HG02678 (cell line): ENCODE measurements at regions not wholly inside any gene's neighbourhood (a gene's known extent, or its start where the extent isn't known, plus 50 kb on each side); places are given as distances from the start of the nearest gene placed in this dataset.
"Not testable (repeated sequence)": the region's sequence is repeated elsewhere in the genome, so short reads cannot be mapped to it uniquely, and the experiment has no call there.

Experiments
- ATAC-seq: cut with Tn5 transposase; IDR thresholded peaks from one replicate; pipeline ENCODE4 v1.9.1; 2021; ENCODE audit warnings: mild to moderate bottlenecking, moderate library complexity; ENCODE audit not compliant: unreplicated experiment

- no peak for ATAC-seq
These were observed 294.6 kb upstream of the ZNF337 start for GRCh38 chr20:25991051-25991755.

DNA sequence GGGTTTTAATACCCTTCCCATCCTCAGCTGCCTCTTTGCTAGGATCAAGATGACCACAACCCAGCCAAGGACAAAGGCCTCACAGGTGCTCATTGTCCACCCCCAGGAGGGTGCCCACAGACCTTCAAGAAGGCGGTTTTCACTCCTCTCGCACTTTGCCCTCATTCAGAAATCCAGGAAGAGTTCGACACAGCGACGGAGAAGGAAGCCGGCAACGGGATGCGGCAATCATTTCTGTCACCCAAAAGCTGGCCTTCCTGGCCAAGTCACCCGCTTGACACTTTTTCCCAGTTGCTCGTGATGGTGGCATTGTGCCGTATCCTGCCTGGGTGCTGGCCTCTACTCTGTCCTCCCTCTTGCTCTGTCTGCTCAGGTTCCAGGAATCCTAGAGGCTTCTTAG, 293.0 kb upstream of the ZNF337 start:
- ATAC-seq = not testable (repeated sequence)

DNA sequence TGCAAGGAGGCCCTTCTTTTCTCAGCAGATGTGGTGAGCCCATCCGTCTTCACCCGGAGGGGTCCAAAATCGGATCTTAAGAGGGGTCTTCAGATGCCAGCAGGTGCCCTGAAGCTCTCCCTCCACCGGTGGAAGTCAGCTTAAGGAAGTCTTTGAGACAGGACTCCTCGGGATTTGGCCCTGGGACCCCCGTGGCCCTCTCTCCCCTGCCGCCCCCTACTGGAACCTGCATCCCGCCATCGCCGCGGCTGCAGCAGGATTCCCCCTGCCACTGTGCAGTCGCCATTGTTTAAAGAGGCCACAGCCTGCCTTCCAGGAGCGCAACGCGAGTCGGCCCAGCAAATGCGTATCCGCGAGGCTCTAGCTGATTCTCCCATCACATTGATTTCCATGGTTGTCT, 292.5 kb upstream of the ZNF337 start:
- ATAC-seq = no peak

DNA sequence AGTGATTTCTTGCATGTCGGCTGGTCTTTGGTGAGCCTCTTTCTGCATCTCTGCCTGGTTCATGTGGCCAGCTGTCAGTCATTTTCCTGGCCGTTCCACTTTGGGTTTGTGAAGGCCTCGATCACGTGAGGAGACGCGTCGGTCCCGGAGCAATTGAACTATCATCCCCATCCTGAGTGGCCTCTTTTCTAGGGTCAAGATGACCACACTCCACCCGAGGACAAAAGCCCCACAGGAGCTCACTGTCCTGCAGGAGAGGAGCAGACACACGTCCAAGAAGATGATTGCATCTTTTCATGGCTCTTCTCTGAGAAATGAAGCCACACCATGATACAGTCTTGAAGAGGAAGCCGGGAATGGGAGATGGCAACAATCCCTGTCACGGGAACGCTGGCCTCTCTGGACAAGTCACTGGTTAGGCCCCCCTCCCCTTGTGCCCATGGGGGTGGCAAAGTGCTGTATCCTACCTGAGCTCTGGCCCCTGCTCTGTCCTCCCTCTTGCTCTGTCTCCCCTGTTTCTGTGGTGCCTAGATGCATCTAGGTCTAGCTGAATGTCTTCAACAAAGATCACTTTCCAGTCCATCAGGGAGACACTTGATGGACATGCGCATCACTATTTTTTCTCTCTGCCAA, 291.4 kb upstream of the ZNF337 start:
- ATAC-seq = not testable (repeated sequence)

- ATAC-seq = peak; percentile 87
These were observed 290.6 kb upstream of the ZNF337 start for GRCh38 chr20:25987073-25987927.

DNA sequence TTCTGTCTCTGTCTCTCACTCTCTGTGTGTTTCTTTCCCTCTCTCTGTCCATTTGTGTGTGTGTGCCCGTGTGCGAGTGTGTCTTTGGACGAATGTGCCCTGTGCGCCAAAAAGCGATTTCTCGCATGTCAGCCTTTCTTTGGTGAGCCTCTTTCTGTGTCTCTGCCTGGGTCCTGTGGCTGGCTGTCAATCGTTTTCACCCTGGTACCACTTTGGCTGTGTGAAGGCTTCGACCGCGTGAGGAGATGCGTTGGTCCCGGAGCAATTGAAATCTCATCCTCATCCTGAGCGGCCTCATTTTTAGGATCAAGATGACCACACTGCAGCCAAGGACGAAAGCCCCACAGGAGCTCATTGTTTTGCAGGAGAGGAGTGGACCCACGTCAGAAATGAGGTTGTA, 288.9 kb upstream of the ZNF337 start:
- no peak for ATAC-seq

GRCh38 chr20:25984933-25985332, 288.3 kb upstream of the ZNF337 start:
- no peak for ATAC-seq

- not testable (repeated sequence) for ATAC-seq
These were observed 286.0 kb upstream of the ZNF337 start for GRCh38 chr20:25982701-25983100.

GRCh38 chr20:25978450-25979190, 282.0 kb upstream of the ZNF337 start:
- not testable (repeated sequence) for ATAC-seq

DNA sequence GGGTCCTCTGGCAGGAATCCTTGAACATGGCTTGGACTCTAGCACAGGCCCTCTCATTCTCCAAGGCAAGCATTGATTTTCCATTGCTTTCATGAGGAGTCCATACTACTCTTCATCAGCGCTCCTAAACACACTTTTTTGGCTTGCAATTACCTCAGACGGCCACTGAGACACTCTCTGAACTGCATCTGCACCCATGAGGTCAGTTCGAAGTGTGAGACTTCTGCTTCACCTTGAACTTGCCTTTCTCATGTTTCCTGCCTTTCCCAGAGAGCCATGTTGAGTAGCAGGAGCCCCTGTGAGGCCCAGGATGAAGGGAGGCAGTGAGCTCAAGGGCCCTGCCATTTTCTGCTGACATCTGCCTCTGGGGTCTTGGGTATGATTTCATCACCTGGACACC, 279.2 kb upstream of the ZNF337 start:
- not testable (repeated sequence) for ATAC-seq

GRCh38 chr20:25965203-25965602, 268.6 kb upstream of the ZNF337 start:
- not testable (repeated sequence) for ATAC-seq

DNA sequence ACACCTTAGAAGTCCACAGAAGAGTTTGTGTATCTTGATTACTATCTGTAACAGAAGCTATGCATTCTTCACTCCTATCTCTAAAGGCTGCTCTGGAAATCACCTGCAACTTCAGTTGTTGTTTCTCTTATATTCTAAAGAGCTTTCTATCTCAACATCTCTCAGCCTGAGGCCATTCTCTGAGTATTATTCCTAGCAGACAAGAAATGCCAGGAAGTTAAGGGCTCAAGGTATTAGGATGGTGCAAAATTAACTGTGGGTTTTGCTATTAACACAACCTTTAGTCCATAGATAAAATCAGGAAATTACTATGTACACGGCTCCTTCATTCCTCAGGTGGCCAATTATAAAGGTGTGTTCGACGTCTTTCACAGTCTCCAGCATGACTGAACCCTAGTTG, 257.2 kb upstream of the ZNF337 start:
- ATAC-seq = not testable (repeated sequence)

- ATAC-seq = not testable (repeated sequence)
These were observed 238.6 kb upstream of the ZNF337 start for GRCh38 chr20:25935230-25935629.

- ATAC-seq = not testable (repeated sequence)
These were observed 236.2 kb upstream of the ZNF337 start for GRCh38 chr20:25932806-25933205.

- not testable (repeated sequence) for ATAC-seq
These were observed 235.5 kb upstream of the ZNF337 start for GRCh38 chr20:25932170-25932569.

DNA sequence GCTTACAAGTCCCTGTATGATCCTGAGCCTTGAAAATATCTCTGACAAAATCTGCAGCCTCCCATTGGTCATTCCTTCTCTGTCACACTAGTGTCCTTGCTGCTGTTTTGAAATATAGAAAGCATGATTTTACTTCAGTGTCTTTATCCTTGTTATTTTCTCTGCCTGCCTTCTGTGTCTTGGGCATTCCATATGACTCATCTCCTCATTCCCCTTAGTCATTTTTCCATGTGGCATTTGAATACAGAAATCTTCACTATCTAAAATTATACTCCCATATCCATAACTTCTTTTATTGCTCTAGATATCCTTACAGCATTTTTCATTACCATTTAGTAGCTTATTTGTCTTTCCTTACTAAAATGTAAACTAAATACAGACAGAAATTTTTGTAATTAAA, 205.7 kb upstream of the ZNF337 start:
- not testable (repeated sequence) for ATAC-seq

- ATAC-seq = not testable (repeated sequence)
These were observed 202.0 kb upstream of the ZNF337 start for GRCh38 chr20:25898663-25899062.

DNA sequence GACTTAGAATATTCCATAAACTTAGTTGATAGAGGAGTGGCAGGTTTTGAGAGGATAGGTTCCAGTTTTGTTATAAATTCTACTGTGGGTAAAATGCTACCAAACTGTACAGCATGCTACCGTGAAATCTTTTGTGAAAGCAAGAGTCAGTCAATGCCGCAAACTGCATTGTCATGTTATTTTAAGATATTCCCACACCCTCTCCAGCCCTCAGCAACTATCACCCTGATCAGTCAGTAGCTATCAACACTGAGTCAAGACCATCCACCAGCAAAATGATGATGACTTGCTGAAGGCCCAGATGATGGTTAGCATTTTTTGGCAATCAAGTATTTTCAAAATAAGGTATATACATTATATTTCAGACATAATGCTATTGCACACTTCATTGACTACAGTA, 182.4 kb upstream of the ZNF337 start:
- ATAC-seq = not testable (repeated sequence)

DNA sequence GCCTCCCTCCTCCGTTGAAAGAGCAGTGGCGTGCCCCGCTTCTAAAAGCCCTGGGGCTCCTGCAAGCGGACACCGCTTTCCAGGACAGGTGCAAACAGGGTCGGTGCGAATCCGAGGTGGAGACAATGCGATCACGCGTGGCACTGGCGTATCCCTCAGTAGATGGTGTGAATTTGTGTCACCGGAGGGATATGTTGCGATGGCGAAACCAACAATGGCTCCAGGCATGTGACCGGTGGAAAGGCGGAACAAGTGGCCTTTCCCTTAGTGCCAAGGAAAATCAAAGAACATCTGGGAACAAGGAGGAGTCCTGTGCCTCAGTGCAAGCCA, 172.0 kb upstream of the ZNF337 start:
- ATAC-seq = not testable (repeated sequence)

- ATAC-seq = peak; percentile 81
These were observed 171.4 kb upstream of the ZNF337 start for GRCh38 chr20:25867776-25868649.
